SHP77 (cell line): ENCODE measurements at regions not wholly inside any gene's neighbourhood (a gene's known extent, or its start where the extent isn't known, plus 50 kb on each side); places are given as distances from the start of the nearest gene placed in this dataset.
"Not testable (repeated sequence)": the region's sequence is repeated elsewhere in the genome, so short reads cannot be mapped to it uniquely, and the experiment has no call there.

Source experiments
- DNase-seq, 2 experiments: peaks; one replicate each; lab custom pipeline; 2025; lab: John Stamatoyannopoulos, UW

GRCh38 chr1:101483982-101484688 is 247.3 kb downstream of the S1PR1 start:
- no peak for DNase-seq

- no peak for DNase-seq
These were observed 248.0 kb downstream of the S1PR1 start for GRCh38 chr1:101484689-101485338.

GRCh38 chr1:101485712-101486111 is 248.9 kb downstream of the S1PR1 start:
- DNase-seq = no peak

GRCh38 chr1:101492144-101492543 is 255.3 kb downstream of the S1PR1 start:
- not testable (repeated sequence) for DNase-seq

GRCh38 chr1:101493920-101494319 is 257.1 kb downstream of the S1PR1 start:
- not testable (repeated sequence) for DNase-seq

- no peak for DNase-seq
These were observed 259.3 kb downstream of the S1PR1 start for GRCh38 chr1:101496109-101496508.

GRCh38 chr1:101497881-101498559 is 261.2 kb downstream of the S1PR1 start:
- DNase-seq = no peak

GRCh38 chr1:101504106-101504505 is 267.3 kb downstream of the S1PR1 start:
- DNase-seq = not testable (repeated sequence)

GRCh38 chr1:101505240-101505639 is 268.4 kb downstream of the S1PR1 start:
- DNase-seq = not testable (repeated sequence)

GRCh38 chr1:101506541-101507164 is 269.8 kb downstream of the S1PR1 start:
- DNase-seq = peak in 1 of 2 experiments; percentile 32

- DNase-seq = no peak
These were observed 270.7 kb downstream of the S1PR1 start for GRCh38 chr1:101507547-101507971.

- DNase-seq = no peak
These were observed 272.1 kb downstream of the S1PR1 start for GRCh38 chr1:101508913-101509312.

GRCh38 chr1:101509370-101509769 is 272.6 kb downstream of the S1PR1 start:
- peak in 1 of 2 experiments; percentile 4 for DNase-seq

- no peak for DNase-seq
These were observed 274.5 kb downstream of the S1PR1 start for GRCh38 chr1:101511202-101511891.

- DNase-seq = peak; percentile 45 to 47
These were observed 283.5 kb downstream of the S1PR1 start for GRCh38 chr1:101520302-101520701.

GRCh38 chr1:101522486-101522885 is 285.7 kb downstream of the S1PR1 start:
- no peak for DNase-seq

- DNase-seq = peak in 1 of 2 experiments; percentile 40
These were observed 290.0 kb downstream of the S1PR1 start for GRCh38 chr1:101526813-101527212.

GRCh38 chr1:101532377-101532776 is 295.6 kb downstream of the S1PR1 start:
- DNase-seq = no peak

GRCh38 chr1:101540161-101540560 is 303.3 kb downstream of the S1PR1 start:
- no peak for DNase-seq

- no peak for DNase-seq
These were observed 310.1 kb downstream of the S1PR1 start for GRCh38 chr1:101546885-101547284.

GRCh38 chr1:101547357-101547756 is 310.5 kb downstream of the S1PR1 start:
- DNase-seq = no peak

- no peak for DNase-seq
These were observed 311.6 kb downstream of the S1PR1 start for GRCh38 chr1:101548376-101548775.
